Adrenal gland (tissue), 9 donors: ENCODE measurements at regions not wholly inside any gene's neighbourhood (a gene's known extent, or its start where the extent isn't known, plus 50 kb on each side); places are given as distances from the start of the nearest gene placed in this dataset.

Experiments used
- DNase-seq, 7 donors: peaks; one replicate each; pipeline ENCODE4 v3.0.0-alpha.2; 2019 to 2020
- H3K27ac ChIP-seq, 5 donors: fragments of 200-600 bp; sonication (generic) in 4 of 5; 1 replicate in 3 of 5; 2 replicates in 2 of 5; pipeline versions ENCODE4 v1.5.1 to v1.8.0; 2016 to 2020; ENCODE audit warnings: mild to moderate bottlenecking in 1 of 5
- H3K27me3 ChIP-seq: fragments of 200-600 bp; 2 replicates; pipeline ENCODE4 v1.8.0; 2021
- H3K36me3 ChIP-seq, 2 donors: fragments of 200-600 bp; replicated peaks in 1 of 2; 1 replicate in 1 of 2; 2 replicates in 1 of 2; pipeline versions ENCODE4 v1.5.1 to v1.8.0; 2018 to 2022
- H3K4me1 ChIP-seq, 2 donors: fragments of 200-600 bp; replicated peaks in 1 of 2; 1 replicate in 1 of 2; 2 replicates in 1 of 2; pipeline versions ENCODE4 v1.5.1 to v1.8.0; 2018 to 2021
- H3K4me3 ChIP-seq, 4 donors: fragments of 200-600 bp; sonication (generic) in 3 of 4; one replicate each; pipeline ENCODE4 v1.5.1; 2016 to 2018
- H3K9me3 ChIP-seq, 3 donors: fragments of 200-600 bp; sonication (generic) in 1 of 3; replicated peaks in 1 of 3; 1 replicate in 2 of 3; 2 replicates in 1 of 3; pipeline versions ENCODE4 v1.5.1 to v1.8.0; 2016 to 2021
- POLR2A ChIP-seq, 2 donors: fragments of 450-650 bp; IDR thresholded peaks; one replicate each; pipeline ENCODE4 v1.6.1; 2017; ENCODE audit warnings: antibody characterized with exemption in 2 of 2, mild to moderate bottlenecking in 2 of 2, moderate library complexity in 1 of 2
- WGBS, 4 donors: extraction: QIAGEN DNeasy Blood & Tissue Kit in 2 of 4; methylation state at CpG; one replicate each; pipeline versions ENCODE4 v1.1.5 to v1.1.7; 2013 to 2017; 5-methylcytosine and 5-hydroxymethylcytosine counted together
- intact Hi-C, 2 donors: fragments of 100-400 bp; cut with DNase I; formaldehyde crosslinking; loops; one replicate each; pipeline versions ENCODE4 v1.14.1 to v1.15.0; 2022 to 2023
- TF ChIP-seq, protein P1 (sequence below), 6 experiments: fragments of 450-650 bp in 4 of 6; fragments of 200-600 bp in 2 of 6; sonication (generic) in 1 of 6; IDR thresholded peaks; 1 replicate in 5 of 6; 2 replicates in 1 of 6; pipeline versions ENCODE4 v1.5.1 to v1.8.0; 2016 to 2021; ENCODE audit warnings: antibody characterized with exemption in 6 of 6, mild to moderate bottlenecking in 2 of 6, moderate library complexity in 1 of 6
- donor health status: healthy with polysubstance abuse.
- donor health status: Bipolar disorder and iron deficiency.
- donor health status: DM: yes; HTN: yes; CAD: no.
- donor health status: DM: no; HTN: no; CAD: no.
- donor health status: DM: no; HTN: no; CAD: no.

DNA sequence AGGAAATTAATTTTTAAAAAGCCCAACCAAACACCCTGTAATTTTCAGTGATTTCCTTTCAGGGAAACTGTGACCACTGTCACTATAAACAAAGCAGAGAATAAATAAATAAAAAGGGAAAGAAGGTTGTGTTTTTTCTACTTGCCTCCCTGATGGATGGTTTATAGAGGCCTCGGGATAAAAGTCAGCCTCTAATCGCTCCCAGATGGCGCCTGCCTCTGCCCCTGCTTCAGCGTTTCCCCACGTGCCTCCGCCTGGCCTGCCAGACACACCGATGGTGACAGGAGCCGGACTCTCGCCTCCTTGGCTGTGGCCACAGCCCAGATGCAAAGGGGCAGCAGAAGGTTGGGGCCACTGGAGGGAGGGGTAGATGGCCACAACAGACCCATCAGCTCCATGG, 327.7 kb downstream of the CDC5L start:
- TF ChIP-seq, protein P1, sequence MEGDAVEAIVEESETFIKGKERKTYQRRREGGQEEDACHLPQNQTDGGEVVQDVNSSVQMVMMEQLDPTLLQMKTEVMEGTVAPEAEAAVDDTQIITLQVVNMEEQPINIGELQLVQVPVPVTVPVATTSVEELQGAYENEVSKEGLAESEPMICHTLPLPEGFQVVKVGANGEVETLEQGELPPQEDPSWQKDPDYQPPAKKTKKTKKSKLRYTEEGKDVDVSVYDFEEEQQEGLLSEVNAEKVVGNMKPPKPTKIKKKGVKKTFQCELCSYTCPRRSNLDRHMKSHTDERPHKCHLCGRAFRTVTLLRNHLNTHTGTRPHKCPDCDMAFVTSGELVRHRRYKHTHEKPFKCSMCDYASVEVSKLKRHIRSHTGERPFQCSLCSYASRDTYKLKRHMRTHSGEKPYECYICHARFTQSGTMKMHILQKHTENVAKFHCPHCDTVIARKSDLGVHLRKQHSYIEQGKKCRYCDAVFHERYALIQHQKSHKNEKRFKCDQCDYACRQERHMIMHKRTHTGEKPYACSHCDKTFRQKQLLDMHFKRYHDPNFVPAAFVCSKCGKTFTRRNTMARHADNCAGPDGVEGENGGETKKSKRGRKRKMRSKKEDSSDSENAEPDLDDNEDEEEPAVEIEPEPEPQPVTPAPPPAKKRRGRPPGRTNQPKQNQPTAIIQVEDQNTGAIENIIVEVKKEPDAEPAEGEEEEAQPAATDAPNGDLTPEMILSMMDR (IDR thresholded peaks at IDR 0.05) = no peak
- TF ChIP-seq POLR2A (IDR thresholded peaks at IDR 0.05) = no peak
- intact Hi-C loops = no loop called here
- no peaks in the 10 kb centered on the region for H3K27me3 ChIP-seq
- H3K4me3 ChIP-seq = no peak overlapping the region
- H3K27ac ChIP-seq = no peak overlapping the region
- WGBS, 4 donors = 68 to 75% (median 71%) methylated on average over 8 to 9 of the region's 9 CpGs
- H3K9me3 ChIP-seq = no peaks in the 10 kb centered on the region
- no peaks in the 10 kb centered on the region for H3K4me1 ChIP-seq
- no peak for DNase-seq
- no peaks in the 10 kb centered on the region for H3K36me3 ChIP-seq

DNA sequence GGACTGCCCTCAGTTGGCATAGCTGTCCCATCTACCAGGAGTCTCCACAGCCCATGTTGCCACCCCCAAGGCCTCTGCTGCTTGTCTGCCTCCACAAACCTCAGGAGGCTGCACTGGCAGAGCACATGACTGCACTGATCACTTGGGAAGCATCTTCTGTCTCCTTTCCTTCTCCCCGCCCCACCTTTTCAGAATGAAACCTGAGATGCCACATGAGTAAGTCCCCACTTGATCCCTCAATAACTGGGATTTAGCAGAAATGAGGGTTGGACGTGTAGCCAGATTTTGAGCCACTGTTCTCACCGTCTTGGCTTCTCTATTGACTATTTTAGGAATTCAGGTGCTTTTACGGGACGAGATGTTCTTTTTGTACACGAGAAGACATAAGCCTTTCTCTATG, 328.4 kb downstream of the CDC5L start:
- WGBS, 4 donors = 82 to 92% (median 88%) methylated on average over 6 of the region's 6 CpGs
- H3K4me1 ChIP-seq = no peaks in the 10 kb centered on the region
- intact Hi-C loops = no loop called here

DNA sequence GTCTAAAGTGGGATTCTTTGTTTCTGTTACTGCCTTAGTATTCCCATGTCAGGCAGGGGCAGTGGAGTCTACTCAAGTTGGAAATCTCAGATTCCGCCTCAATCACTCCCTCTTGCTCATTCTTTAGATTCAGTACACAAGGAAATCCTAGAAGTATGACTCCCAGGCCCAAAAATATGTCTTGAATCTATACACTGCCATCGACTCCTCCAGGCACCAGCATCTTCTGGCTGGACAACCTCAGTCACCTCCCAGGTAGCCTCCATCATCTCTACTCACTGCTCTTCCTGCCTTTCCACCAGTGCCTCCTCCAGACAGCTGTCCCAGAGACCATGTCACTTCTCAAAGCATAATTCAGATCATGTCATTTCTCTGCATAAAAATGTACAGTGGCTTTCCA, 329.9 kb downstream of the CDC5L start:
- 91 to 94% (median 93%) methylated on average over 2 of the region's 2 CpGs for WGBS, 4 donors
- Histone ChIP-seq H3K27ac (no peak overlapping the region), H3K9me3 (no peaks in the 10 kb centered on the region), H3K36me3 (no peaks in the 10 kb centered on the region), H3K4me1 (no peaks in the 10 kb centered on the region), H3K27me3 (no peaks in the 10 kb centered on the region), H3K4me3 (no peak overlapping the region)
- no peak for DNase-seq
- intact Hi-C loops = no loop called here
- TF ChIP-seq, protein P1 (IDR thresholded peaks at IDR 0.05) = no peak
- TF ChIP-seq POLR2A (IDR thresholded peaks at IDR 0.05) = no peak

More for the DNA sequence above, 328.4 kb downstream of the CDC5L start:
- Histone ChIP-seq H3K27me3 (no peaks in the 10 kb centered on the region), H3K4me3 (no peak overlapping the region), H3K27ac (no peak overlapping the region), H3K36me3 (no peaks in the 10 kb centered on the region), H3K9me3 (no peaks in the 10 kb centered on the region)
- no peak for DNase-seq
- TF ChIP-seq, protein P1 (IDR thresholded peaks at IDR 0.05) = no peak

DNA sequence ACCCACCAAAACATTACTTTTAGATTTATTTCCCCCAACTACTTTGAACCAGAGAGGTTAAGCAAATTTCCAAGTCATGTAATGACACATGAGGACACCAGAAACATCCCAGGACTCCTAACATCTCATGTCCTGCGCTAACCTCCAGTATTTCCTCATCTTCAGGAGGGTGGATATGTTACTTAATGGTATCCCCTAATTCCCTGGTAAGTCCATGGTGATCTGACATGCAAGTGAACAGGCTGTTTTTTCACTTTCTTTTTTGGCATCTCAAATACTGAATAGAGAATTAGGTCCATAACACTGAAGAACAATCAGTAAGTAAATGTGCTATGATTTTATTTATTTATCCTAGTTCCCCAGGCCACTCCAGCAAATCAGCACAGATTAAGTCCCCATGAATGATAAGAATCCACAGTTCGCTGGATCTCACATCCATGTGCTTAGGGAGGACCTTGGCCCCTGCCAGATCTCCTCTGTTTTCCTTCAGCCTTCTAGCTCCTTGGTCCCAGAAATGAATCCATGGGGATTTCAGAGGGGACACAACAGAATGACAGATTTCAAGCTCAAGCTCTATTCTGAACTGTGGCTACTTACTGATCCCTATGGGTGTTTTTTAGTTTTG, 334.6 kb downstream of the CDC5L start:
- TF ChIP-seq POLR2A (IDR thresholded peaks at IDR 0.05) = no peak
- TF ChIP-seq, protein P1 (IDR thresholded peaks at IDR 0.05) = no peak
- intact Hi-C loops = no loop called here
- 60 to 90% (median 81%) methylated on average over 2 of the region's 2 CpGs for WGBS, 4 donors
- H3K4me1 ChIP-seq = no peaks in the 10 kb centered on the region
- H3K9me3 ChIP-seq = no peaks in the 10 kb centered on the region
- H3K27ac ChIP-seq = no peak overlapping the region
- no peak for DNase-seq
- no peaks in the 10 kb centered on the region for H3K27me3 ChIP-seq
- H3K36me3 ChIP-seq = no peaks in the 10 kb centered on the region
- no peak overlapping the region for H3K4me3 ChIP-seq
